Stimulated activated CD4-positive, alpha-beta T cell treated with anti-CD3 and anti-CD28 coated beads, Interleukin-4, amount 100 ng/mL, for 24 hours (primary cell): ENCODE measurements at regions not wholly inside any gene's neighbourhood (a gene's known extent, or its start where the extent isn't known, plus 50 kb on each side); places are given as distances from the start of the nearest gene placed in this dataset.
"Not testable (repeated sequence)": the region's sequence is repeated elsewhere in the genome, so short reads cannot be mapped to it uniquely, and the experiment has no call there.

ENCODE experiments used
- DNase-seq: peaks from one replicate; pipeline ENCODE4 v3.0.0-alpha.2; 2020

GRCh38 chr4:114088481-114088880, 109.0 kb upstream of the ARSJ start:
- DNase-seq, result no peak

GRCh38 chr4:114091546-114091945, 112.1 kb upstream of the ARSJ start:
- DNase-seq, result no peak

- DNase-seq, result no peak
Observed at GRCh38 chr4:114093221-114093715, 113.8 kb upstream of the ARSJ start.

GRCh38 chr4:114100288-114101031, 121.0 kb upstream of the ARSJ start:
- no peak for DNase-seq

- no peak for DNase-seq
Observed at GRCh38 chr4:114103908-114104307, 124.5 kb upstream of the ARSJ start.

- DNase-seq, result no peak
Observed at GRCh38 chr4:114108869-114109268, 129.4 kb upstream of the ARSJ start.

- DNase-seq, result no peak
Observed at GRCh38 chr4:114109776-114110175, 130.3 kb upstream of the ARSJ start.

GRCh38 chr4:114115526-114115925, 136.1 kb upstream of the ARSJ start:
- no peak for DNase-seq

- no peak for DNase-seq
Observed at GRCh38 chr4:114116861-114117260, 137.4 kb upstream of the ARSJ start.

- DNase-seq, result no peak
Observed at GRCh38 chr4:114121221-114121620, 141.8 kb upstream of the ARSJ start.

GRCh38 chr4:114132199-114132598, 152.8 kb upstream of the ARSJ start:
- no peak for DNase-seq

- no peak for DNase-seq
Observed at GRCh38 chr4:114132830-114133229, 153.4 kb upstream of the ARSJ start.

- no peak for DNase-seq
Observed at GRCh38 chr4:114136069-114136468, 156.6 kb upstream of the ARSJ start.

- no peak for DNase-seq
Observed at GRCh38 chr4:114137984-114138383, 158.5 kb upstream of the ARSJ start.

GRCh38 chr4:114146947-114147618, 167.6 kb upstream of the ARSJ start:
- no peak for DNase-seq

GRCh38 chr4:114147619-114148208, 168.3 kb upstream of the ARSJ start:
- peak; percentile 16 for DNase-seq

GRCh38 chr4:114148372-114149070, 169.1 kb upstream of the ARSJ start:
- not testable (repeated sequence) for DNase-seq

- DNase-seq, result no peak
Observed at GRCh38 chr4:114156371-114156770, 176.9 kb upstream of the ARSJ start.

GRCh38 chr4:114161809-114162208, 182.4 kb upstream of the ARSJ start:
- DNase-seq, result no peak

GRCh38 chr4:114163051-114163450, 183.6 kb upstream of the ARSJ start:
- no peak for DNase-seq

- no peak for DNase-seq
Observed at GRCh38 chr4:114173968-114174367, 194.5 kb upstream of the ARSJ start.

- DNase-seq, result no peak
Observed at GRCh38 chr4:114177628-114178027, 198.2 kb upstream of the ARSJ start.

GRCh38 chr4:114178392-114178791, 198.9 kb upstream of the ARSJ start:
- no peak for DNase-seq
